ENCODE measurements at regions not wholly inside any gene's neighbourhood (a gene's known extent, or its start where the extent isn't known, plus 50 kb on each side); places are given as distances from the start of the nearest gene placed in this dataset.
"Not testable (repeated sequence)": the region's sequence is repeated elsewhere in the genome, so short reads cannot be mapped to it uniquely, and the experiment has no call there.

DNA sequence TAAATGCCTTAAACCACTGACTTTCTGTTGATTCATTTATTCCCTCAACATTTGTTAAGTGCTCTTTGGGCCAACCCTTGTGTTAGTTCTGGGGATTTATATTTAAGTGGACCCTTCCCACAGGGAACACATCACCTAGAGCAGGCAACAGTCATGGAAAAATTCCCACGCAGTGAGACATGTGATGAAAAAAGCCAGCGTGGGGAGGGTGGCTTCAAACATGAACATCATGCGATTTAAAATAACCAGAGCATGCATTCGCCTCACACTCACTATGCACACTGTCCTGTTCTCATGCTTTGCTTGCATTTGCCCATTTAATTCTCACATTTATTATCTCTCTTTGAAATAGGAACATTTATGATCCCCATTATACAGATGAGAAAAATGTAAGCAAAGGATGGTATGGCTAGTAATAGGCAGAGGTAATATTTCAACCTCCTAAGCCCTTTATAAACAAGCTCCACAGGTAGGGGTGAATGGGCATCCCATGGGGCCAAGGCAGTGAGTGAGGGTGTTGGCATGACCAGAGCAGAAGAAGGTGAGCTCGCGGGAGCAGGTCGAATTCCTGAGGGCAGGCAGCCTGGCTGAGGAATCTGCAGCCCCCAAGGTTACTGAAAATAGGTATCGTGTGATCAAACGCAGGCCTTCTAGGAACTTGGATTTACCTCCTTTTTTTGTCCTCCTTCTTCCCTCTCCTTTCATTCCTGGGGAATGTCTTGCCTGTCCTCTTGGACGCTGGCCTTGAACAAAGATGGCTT lies 297.8 kb downstream of the MYCN start:
- no peak overlapping the region for H3K4me3 ChIP-seq (ENCODE audit: low read depth, low read length)
- TF ChIP-seq, protein P1, sequence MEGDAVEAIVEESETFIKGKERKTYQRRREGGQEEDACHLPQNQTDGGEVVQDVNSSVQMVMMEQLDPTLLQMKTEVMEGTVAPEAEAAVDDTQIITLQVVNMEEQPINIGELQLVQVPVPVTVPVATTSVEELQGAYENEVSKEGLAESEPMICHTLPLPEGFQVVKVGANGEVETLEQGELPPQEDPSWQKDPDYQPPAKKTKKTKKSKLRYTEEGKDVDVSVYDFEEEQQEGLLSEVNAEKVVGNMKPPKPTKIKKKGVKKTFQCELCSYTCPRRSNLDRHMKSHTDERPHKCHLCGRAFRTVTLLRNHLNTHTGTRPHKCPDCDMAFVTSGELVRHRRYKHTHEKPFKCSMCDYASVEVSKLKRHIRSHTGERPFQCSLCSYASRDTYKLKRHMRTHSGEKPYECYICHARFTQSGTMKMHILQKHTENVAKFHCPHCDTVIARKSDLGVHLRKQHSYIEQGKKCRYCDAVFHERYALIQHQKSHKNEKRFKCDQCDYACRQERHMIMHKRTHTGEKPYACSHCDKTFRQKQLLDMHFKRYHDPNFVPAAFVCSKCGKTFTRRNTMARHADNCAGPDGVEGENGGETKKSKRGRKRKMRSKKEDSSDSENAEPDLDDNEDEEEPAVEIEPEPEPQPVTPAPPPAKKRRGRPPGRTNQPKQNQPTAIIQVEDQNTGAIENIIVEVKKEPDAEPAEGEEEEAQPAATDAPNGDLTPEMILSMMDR (conservative IDR thresholded peaks at IDR 0.05; ENCODE audit: low read depth, low read length), result no peak
- DNase-seq (ENCODE audit: low read depth), result no peak

DNA sequence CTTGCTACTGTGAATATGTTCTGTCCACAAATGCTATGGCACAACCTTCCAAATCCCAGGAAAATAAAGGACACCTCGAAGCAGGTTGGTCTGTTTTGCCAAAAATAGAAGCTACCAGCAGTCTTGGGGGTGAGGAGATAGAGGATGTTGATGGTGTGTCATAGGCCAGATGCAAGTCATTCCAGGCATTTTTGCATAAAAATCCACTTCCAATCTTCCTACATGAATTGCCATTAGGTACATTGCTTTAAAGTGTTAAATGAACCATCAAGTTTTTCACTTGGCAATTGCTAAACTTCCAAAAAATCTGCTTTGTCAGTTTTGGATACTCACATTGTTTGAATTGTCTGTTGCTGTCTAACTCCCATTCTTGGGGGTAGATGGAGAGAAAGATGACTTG lies 295.4 kb downstream of the MYCN start:
- TF ChIP-seq, protein P1 (conservative IDR thresholded peaks at IDR 0.05; ENCODE audit: low read depth, low read length), result no peak
- DNase-seq (ENCODE audit: low read depth), result no peak
- no peak overlapping the region for H3K4me3 ChIP-seq (ENCODE audit: low read depth, low read length)

DNA sequence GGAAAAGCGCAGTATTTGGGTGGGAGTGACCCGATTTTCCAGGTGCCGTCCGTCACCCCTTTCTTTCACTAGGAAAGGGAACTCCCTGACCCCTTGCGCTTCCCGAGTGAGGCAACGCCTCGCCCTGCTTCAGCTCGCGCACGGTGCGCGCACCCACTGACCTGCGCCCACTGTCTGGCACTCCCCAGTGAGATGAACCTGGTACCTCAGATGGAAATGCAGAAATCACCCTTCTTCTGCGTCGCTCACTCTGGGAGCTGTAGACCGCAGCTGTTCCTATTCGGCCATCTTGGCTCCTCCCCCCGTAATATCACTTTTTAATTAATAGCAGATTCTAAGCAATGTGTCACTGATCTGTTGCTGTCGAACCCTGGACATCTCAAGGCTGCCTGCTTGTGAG lies 294.9 kb downstream of the MYCN start:
- DNase-seq (ENCODE audit: low read depth); H3K4me3 ChIP-seq (ENCODE audit: low read depth, low read length): not testable (repeated sequence)

DNA sequence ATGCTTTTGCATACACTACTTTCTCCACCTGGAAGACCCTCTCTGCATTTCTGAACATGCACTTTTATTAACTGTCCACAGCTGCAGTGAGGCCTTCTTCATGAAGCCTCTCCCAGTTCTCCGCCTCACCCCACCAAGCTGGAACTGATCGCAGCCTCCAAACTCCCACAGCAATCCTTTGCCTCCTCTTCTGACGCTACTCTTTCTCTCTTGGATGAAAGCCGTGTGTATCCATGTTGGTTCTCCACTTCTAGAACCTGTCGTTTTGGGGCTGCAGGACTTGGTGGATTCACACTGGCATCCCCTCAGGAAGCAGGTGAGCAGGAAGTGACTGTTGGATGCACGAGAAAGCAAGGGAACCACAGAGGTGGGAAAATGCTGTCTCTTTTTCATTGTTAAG lies 288.6 kb downstream of the MYCN start:
- H3K4me3 ChIP-seq (ENCODE audit: low read depth, low read length), result no peak overlapping the region
- TF ChIP-seq, protein P1 (conservative IDR thresholded peaks at IDR 0.05; ENCODE audit: low read depth, low read length), result no peak
- no peak for DNase-seq (ENCODE audit: low read depth)

DNA sequence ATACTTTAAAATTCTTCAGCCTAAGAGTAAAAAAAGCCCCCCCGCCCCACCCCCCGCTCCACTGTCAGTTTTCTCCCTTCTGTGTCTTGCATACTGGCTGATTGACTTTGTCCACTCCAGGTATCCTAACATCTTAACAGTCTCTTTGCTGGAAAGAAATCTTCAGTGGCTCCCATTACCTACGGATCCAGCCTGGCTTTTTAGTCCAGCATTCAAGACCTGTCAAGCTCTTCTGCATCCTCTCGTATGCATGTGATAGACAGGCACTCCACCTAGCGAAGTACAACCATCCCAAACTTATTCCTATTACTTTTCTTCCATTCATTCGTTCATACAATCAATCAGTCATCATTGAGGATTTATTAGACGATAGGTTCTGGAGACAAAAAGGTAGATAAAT lies 288.1 kb downstream of the MYCN start:
- no peak for DNase-seq (ENCODE audit: low read depth)
- no peak overlapping the region for H3K4me3 ChIP-seq (ENCODE audit: low read depth, low read length)
- TF ChIP-seq, protein P1 (conservative IDR thresholded peaks at IDR 0.05; ENCODE audit: low read depth, low read length), result no peak

DNA sequence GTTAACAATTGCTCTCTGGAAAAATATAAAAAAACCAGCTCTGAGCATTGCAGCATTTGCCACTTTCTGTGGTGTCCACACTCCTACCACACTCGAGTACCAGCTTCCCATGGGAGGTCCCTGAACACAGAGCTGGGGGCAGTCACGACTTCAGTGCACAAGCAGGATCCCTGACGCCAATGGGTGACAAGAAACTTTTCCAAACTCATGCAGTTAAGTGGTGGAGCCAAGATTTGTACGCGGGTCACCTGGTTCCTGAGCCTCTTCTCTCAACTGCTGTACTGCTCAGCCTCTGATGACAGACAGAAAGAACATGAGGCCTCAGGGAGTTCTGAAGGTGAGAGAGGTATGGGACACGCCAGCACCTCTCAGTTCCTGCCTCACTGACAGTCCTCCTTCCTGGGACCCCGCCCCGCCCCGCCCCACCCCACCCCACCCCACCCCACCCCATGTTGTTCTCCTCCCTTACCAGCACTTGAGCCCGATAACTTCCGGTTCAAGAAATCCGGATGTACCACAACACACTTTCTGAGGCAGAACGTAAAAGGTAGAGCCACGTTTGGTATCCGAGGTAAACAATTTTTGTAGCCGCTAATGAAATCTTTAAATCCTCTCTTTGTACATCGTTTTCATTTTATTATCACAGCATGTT lies 287.6 kb downstream of the MYCN start:
- H3K4me3 ChIP-seq (ENCODE audit: low read depth, low read length), result no peak overlapping the region
- TF ChIP-seq, protein P1 (conservative IDR thresholded peaks at IDR 0.05; ENCODE audit: low read depth, low read length), result no peak
- no peak for DNase-seq (ENCODE audit: low read depth)

DNA sequence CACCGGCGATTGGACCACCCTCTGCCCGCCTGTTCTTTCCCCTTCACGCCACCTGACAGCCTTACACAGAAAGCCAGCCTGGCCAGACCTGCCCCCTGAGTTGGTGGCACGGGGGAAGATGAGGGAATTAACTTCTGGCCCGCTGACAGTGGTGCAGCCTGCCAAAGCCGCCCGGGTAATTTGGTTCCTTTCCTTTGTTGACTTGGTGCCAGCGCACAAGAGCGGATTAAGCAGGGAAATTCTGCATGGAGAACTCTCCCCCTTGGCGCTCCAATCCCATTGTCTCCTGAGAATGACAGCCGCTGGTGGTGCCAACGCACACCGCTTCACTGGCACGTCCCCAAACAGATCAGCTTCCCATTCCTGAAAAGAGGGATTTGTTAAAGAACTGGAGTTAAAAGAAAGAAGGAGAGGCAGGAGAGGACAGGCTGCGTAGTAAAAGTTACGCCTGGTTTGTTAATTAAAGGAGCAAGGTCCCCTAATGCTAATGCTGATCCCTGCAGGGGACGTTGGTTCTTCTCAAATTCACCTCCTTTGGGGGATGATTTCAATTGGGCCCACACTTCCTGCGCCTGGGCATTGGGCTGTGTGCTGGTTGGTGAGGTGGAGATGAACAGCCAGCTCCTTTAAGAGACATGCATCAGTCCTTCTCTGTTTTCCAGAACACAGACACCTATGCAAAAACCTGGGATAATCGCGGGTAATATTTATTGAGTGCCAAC lies 286.8 kb downstream of the MYCN start:
- H3K4me3 ChIP-seq (ENCODE audit: low read depth, low read length), result no peak overlapping the region
- no peak for DNase-seq (ENCODE audit: low read depth)
- TF ChIP-seq, protein P1 (conservative IDR thresholded peaks at IDR 0.05; ENCODE audit: low read depth, low read length), result no peak

Data from choroid plexus epithelial cell (primary cell).